GM19452 (cell line): ENCODE measurements at regions not wholly inside any gene's neighbourhood (a gene's known extent, or its start where the extent isn't known, plus 50 kb on each side); places are given as distances from the start of the nearest gene placed in this dataset.

ENCODE experiments used
- ATAC-seq: cut with Tn5 transposase; IDR thresholded peaks from one replicate; pipeline ENCODE4 v1.9.1; 2021; ENCODE audit not compliant: unreplicated experiment

- no peak for ATAC-seq
Observed at GRCh38 chr6:139429580-139430145, 55.2 kb upstream of the CITED2 start.

- ATAC-seq, result no peak
Observed at GRCh38 chr6:139427199-139427598, 52.8 kb upstream of the CITED2 start.

GRCh38 chr6:139426795-139427194, 52.3 kb upstream of the CITED2 start:
- ATAC-seq, result no peak

DNA sequence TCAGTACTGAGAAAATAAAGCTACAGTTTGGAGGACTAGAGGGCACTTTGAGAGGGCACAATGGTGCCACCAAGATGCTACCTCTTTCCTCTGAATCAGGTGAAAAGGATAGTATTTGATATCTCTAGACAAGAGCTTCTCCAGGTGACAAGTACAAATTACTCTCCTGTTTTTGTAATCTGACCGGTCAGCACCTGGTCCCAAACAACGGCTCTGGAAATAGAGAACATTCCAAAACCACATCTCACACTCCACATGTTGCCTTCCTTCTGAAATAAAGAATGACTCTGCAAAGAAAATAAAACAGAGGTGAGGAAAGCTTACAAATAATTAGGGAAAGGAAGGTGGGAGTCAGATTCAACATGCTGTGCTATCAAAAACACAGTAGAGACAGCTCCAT, 51.3 kb upstream of the CITED2 start:
- no peak for ATAC-seq

GRCh38 chr6:139423971-139424667, 49.7 kb upstream of the CITED2 start:
- no peak for ATAC-seq
